ENCODE measurements at regions not wholly inside any gene's neighbourhood (a gene's known extent, or its start where the extent isn't known, plus 50 kb on each side); places are given as distances from the start of the nearest gene placed in this dataset.

GRCh38 chr13:78978381-78978998 is 319.5 kb upstream of the OBI1 start:
- DNase-seq (ENCODE audit: low spot score): peak; percentile 36

GRCh38 chr13:78977311-78977710 is 318.4 kb upstream of the OBI1 start:
- DNase-seq (ENCODE audit: low spot score): no peak

- DNase-seq (ENCODE audit: low spot score): no peak
Measured at GRCh38 chr13:78976696-78977095, 317.7 kb upstream of the OBI1 start.

- no peak for DNase-seq (ENCODE audit: low spot score)
Measured at GRCh38 chr13:78972561-78972960, 313.6 kb upstream of the OBI1 start.

DNA sequence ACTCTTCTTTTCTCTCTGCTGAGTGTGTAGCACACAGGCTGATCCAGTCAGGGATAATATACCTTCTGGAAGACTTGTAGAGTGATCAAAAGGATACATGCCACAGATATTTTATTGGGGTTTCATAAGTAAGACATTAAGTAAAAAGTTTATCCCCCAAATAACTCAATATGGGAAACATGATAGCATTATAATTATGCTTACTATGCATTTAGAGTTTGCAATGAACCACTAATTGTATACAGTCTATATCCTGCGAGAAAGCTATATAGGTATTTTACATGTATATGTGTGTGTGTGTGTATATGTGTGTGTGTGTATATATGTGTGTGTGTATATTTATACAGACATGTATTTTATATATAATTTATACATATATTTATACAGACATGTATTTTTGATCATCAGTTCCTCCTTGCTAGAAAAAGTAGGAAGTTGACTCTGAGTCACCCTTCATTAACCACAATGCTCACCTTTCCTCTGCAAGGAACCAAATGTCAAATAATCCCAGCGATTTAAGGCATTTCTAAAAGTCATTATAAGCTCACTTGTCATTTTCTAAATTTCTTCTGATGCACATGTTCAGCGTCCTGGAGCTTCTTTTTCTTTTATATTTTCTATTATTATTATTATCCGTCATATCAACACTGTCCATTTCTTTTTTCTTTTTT is 312.5 kb upstream of the OBI1 start:
- no peak for DNase-seq (ENCODE audit: low spot score)

- no peak for DNase-seq (ENCODE audit: low spot score)
Measured at GRCh38 chr13:78960881-78961280, 301.9 kb upstream of the OBI1 start.

GRCh38 chr13:78958006-78958405 is 299.1 kb upstream of the OBI1 start:
- DNase-seq (ENCODE audit: low spot score): no peak

DNA sequence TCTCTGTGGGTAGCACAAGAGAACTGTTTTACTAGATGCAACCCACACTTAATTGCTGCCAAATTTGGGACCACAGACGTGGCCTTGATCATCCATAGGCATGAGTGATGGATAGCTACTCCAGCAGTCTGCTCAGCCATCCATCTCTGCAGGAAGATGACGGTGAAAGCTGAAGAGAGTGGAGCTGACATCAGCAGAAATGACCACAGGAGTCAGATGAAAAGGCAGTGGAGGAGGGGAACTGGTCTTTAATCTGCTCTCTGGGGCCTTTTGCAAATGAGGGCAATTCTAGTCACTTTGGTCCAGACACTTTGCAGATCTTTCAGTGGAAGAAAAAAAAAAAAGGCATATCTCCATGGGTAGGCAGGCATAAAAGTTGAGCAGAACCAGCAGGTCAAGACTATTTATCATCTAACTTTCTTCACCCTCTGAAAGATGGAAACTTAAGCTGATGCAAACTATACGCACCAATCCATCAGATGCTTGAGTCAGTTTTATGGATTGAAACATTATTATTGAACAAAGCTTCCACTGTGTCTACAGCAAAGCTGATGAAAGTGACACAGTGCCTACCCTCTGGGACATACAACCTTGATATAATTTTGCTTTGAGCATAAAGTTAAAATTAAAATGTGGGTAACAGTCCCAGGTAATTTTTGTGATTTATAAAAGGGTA is 281.6 kb upstream of the OBI1 start:
- no peak for DNase-seq (ENCODE audit: low spot score)

- DNase-seq (ENCODE audit: low spot score): no peak
Measured at GRCh38 chr13:78934336-78934735, 275.4 kb upstream of the OBI1 start.

DNA sequence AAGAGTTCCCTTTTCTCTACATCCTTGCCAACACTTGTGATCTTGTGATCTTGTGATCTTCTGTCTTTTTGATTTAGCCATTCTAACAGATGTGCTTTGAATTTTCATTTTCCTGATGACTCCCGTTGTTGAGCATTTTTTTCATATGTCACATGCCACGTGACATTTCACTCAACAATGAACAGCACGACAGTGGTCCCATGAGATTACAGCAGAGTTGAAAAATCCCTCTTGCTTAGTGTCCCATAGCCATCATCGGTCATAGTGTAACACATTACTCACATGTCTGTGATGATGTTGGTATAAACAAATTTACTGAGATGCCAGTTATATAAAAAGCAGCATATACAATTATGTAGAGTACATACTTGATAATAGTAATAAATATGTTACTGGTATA is 256.1 kb upstream of the OBI1 start:
- no peak for DNase-seq (ENCODE audit: low spot score)

- DNase-seq (ENCODE audit: low spot score): no peak
Measured at GRCh38 chr13:78913656-78914055, 254.7 kb upstream of the OBI1 start.

DNA sequence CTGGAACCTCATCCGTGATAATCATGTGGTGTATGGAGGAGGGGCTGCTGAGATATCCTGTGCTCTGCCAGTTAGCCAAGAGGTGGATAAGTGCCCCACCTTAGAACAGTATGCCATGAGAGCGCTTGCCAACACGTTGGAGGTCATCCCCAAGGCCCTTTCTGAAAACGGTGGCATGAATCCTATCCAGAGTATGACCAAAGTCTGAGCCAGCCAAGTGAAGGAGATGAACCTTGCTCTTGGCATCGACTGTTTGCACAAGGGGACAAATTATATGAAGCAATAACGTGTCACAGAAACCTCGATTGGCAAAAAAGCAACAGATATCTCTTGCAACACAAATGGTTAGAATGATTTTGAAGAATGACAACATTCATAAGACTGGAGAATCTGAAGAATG is 251.2 kb upstream of the OBI1 start:
- no peak for DNase-seq (ENCODE audit: low spot score)

- DNase-seq (ENCODE audit: low spot score): no peak
Measured at GRCh38 chr13:78909276-78909675, 250.3 kb upstream of the OBI1 start.

DNA sequence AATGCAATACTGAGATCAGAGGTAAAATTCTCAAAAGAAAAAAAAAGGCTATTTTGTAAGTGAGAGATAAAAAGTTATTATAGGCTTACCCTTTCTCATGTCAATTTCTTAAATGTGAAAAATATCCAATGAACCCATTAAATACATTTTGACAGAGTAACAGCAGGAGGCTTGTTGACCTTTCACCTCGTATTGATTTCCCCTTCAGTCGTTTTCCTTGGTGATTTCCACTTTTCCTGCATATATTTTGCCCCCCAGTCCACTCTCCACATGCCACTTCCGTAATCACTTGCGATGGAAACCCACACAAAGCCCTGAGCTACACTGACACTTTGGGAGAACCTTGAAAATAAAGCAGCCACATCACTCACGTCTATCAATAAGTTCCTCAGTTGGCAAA is 248.1 kb upstream of the OBI1 start:
- DNase-seq (ENCODE audit: low spot score): no peak

DNA sequence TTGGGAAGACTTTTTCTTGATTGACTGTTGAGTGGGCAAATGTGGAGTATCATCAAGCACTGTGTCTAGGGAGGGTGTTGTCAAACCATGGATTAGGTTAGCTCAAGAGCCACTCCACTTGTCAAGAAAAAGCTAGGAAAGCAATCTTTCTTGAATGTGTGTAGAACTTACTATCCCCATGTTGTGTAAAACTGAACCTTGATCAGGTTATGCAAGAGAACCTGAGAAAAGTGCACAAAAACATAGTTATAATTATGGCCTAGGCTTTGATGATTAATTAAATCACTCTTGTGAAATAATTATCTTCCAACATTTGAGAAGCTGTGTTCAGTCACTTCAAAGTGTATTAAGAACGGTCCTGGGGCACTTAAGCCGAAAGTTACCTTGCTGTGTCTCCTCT is 238.2 kb upstream of the OBI1 start:
- DNase-seq (ENCODE audit: low spot score): no peak

DNA sequence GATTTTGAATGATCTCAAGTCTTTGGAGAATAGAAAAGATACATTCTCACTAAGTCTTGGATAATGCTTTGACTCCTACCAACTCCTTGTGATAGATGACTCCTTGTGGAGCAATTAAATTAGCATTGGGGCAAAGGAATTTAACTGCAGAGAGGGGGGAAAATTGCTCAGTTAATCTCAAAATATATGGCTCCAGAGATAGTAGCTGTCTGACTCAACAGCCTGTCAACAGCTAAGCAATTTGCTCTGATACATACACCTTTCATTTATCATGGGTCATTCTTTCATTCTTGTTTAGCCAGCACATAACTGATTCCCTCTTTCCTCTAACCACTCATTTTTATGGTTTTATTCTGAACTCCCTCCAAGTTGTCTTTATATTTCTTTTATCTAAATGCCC is 225.6 kb upstream of the OBI1 start:
- DNase-seq (ENCODE audit: low spot score): no peak

DNA sequence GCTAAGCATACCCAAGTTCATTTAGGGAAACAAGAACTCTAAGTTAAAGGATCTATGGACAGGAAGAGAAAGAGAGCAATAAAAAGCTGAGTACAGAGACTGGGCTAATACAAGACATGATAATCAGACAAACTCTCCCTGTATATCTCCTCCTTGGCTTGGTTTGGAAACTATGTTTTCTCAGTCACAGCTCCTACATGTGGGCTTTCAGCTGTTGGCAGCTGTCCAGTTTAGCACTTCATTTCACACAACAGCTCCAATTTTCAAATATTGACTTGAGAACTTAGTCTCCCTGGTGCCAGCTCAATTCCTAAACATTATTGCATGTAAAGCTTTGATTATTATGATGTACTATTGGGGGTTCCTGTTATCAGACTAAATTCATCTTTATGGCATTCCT is 222.8 kb upstream of the OBI1 start:
- DNase-seq (ENCODE audit: low spot score): no peak

GRCh38 chr13:78881054-78881453 is 222.1 kb upstream of the OBI1 start:
- DNase-seq (ENCODE audit: low spot score): no peak

DNA sequence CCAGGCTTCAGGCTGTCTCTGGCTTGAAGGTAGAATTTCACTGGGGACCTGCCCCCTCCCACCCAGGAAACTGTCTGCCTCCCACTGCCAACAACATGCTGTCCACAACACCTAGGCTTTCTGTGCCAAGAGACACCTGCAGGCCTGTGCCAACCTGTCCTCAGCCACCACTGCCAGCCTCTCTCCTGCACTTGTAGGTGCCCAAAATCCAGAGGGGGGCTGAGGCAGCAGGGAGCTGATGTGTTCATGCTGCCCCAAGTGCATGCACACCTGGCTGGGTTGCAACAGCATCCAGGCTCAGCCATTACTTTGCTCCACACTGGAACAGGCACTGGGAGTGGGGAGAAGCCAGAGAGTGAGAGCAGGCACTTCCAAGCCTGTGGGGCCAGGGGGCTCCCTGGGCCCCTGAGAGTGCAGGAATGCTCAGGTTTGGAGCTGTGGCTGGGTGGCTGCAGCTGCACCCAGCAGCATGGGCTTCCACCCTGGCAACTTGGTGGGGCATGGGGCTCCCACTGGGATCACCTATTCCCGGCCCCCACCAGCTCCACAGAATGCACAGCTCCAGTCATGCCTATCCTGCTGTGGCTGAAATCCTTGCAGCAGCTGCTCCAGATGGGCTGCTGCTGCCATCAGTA is 218.1 kb upstream of the OBI1 start:
- DNase-seq (ENCODE audit: low spot score): no peak

DNA sequence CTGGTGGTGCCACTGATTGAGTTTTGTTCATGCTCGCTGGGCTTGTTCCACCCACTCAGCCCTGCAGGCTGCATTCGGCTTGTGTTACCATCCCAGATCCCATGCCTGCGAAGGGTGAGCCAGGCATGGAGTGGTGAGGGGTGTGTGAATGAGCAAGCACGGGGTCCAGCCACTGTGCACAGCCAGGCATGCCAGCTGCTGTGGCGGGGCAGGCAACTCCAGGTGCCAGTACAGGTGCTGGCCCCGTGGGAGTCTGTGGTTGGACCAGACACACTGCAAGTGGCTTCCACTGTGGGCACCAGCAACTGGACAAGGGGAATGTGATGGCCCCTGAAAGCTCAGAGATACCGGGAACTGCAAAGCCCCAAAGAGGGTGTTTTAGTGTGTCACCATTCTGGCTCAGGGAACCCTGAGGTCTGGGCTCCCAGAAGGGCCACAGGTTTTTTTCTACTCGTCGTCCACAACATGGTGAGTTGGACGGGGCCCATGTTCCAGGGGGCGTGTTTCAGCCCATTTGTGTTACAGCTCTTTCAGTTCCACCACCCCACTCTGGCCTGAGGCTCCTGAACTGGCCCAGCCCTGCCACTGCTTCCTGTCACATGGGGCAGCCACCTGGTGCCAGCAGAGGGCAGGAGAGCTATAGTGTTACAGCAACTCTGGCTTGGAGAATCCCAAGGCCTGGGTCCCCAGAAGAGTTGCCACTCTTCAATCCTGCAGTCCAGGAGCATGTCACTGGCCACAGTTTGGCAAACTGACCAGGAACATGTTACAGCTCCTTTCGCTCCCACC is 217.0 kb upstream of the OBI1 start:
- DNase-seq (ENCODE audit: low spot score): no peak

DNA sequence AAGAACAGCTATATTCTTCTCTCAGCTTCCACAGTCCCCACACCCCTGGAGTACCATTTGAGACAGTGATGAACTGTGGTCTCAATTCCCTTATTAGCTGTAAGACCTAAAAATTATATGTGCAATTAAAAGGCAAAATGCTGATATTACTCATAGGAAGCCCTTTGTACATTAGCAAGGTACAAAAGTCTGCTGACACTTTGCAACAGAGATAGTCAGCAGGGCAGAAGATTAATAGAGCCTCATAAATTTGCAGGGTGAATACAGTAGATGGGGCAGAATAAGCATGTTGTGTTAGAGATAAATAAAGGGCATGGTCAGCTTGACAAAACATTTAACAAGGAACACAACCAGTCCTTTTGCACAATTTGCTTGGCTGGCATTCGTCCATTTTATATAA is 210.0 kb upstream of the OBI1 start:
- no peak for DNase-seq (ENCODE audit: low spot score)

DNA sequence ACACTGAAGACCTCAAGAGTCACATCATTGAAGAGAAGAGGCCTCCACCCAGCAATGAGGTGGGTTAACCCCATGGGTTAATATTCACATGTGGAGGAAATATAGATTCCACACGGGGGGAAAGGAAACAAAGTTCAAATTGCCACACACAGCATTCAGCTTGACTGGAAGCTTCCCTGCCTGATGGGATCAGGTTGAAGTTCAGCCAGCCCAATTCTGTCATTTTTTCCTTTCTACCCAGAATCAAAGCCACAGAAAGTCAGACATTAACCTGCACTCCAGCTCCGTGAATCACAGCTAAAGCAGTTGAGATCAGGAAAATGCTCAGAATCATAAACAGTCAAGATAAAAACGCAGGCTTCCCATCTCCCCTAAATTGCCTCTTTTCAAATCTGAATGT is 208.7 kb upstream of the OBI1 start:
- DNase-seq (ENCODE audit: low spot score): no peak

Measured in AG08396 (cell line).